Keratinocyte (primary cell): ENCODE measurements at regions not wholly inside any gene's neighbourhood (a gene's known extent, or its start where the extent isn't known, plus 50 kb on each side); places are given as distances from the start of the nearest gene placed in this dataset.

Source experiments
- DNase-seq: peaks from one replicate; pipeline ENCODE4 v3.0.0-alpha.2; 2011; ENCODE audit warnings: low read depth, missing footprints, low spot score
- FAIRE-seq: peaks from 2 replicates; lab custom pipeline; 2011; peaks lifted over from hg19 to GRCh38; lab: Jason Lieb, UNC
- H2AFZ ChIP-seq: 2 replicates; pipeline ENCODE4 v1.6.0; 2012; ENCODE audit warnings: low read length, control low read depth, inconsistent platforms; ENCODE audit not compliant: control insufficient read depth
- H3K27ac ChIP-seq: 2 replicates; pipeline ENCODE4 v1.5.1; 2011; ENCODE audit warnings: low read length; ENCODE audit not compliant: control insufficient read depth, insufficient read depth
- H3K27me3 ChIP-seq: 3 replicates; pipeline ENCODE4 v1.6.0; 2011; ENCODE audit warnings: low read length; ENCODE audit not compliant: control insufficient read depth, insufficient read depth; ENCODE audit errors: extremely low read depth
- H3K36me3 ChIP-seq, 2 experiments: 2 replicates in 1 of 2; 3 replicates in 1 of 2; pipeline ENCODE4 v1.5.1; 2011; ENCODE audit warnings: low read length in 2 of 2, mild to moderate bottlenecking in 1 of 2; ENCODE audit not compliant: control insufficient read depth in 2 of 2, insufficient read depth in 2 of 2; ENCODE audit errors: extremely low read depth in 1 of 2
- H3K4me1 ChIP-seq: 3 replicates; pipeline ENCODE4 v1.5.1; 2011; ENCODE audit warnings: low read length; ENCODE audit not compliant: control insufficient read depth, insufficient read depth; ENCODE audit errors: extremely low read depth
- H3K4me2 ChIP-seq: 3 replicates; pipeline ENCODE4 v1.6.0; 2011; ENCODE audit warnings: low read depth, low read length; ENCODE audit not compliant: control insufficient read depth, insufficient read depth; ENCODE audit errors: extremely low read depth
- H3K4me3 ChIP-seq, 3 experiments: fragments of 200-600 bp in 1 of 3; sonication (generic) in 1 of 3; 2 replicates in 2 of 3; 3 replicates in 1 of 3; pipeline ENCODE4 v1.5.1; 2011 to 2016; ENCODE audit warnings: low read length in 3 of 3, mild to moderate bottlenecking in 3 of 3, control low read depth in 2 of 3, inconsistent platforms in 1 of 3, low read depth in 1 of 3, mixed read lengths in 1 of 3, mixed run types in 1 of 3, moderate library complexity in 1 of 3; ENCODE audit not compliant: control insufficient read depth in 2 of 3, insufficient read depth in 2 of 3; ENCODE audit errors: extremely low read depth in 1 of 3
- H3K79me2 ChIP-seq: 2 replicates; pipeline ENCODE4 v1.6.0; 2012; ENCODE audit warnings: low read length; ENCODE audit not compliant: control insufficient read depth, insufficient read depth
- H3K9ac ChIP-seq: 3 replicates; pipeline ENCODE4 v1.6.0; 2011; ENCODE audit warnings: low read length; ENCODE audit not compliant: control insufficient read depth, insufficient read depth; ENCODE audit errors: extremely low read depth
- H3K9me1 ChIP-seq: 3 replicates; pipeline ENCODE4 v1.6.0; 2011; ENCODE audit warnings: low read length; ENCODE audit not compliant: control insufficient read depth, insufficient read depth; ENCODE audit errors: extremely low read depth
- H3K9me3 ChIP-seq: 2 replicates; pipeline ENCODE4 v1.5.1; 2012; ENCODE audit warnings: low read depth, low read length; ENCODE audit not compliant: control insufficient read depth
- H4K20me1 ChIP-seq: 3 replicates; pipeline ENCODE4 v1.6.0; 2011; ENCODE audit warnings: low read length; ENCODE audit not compliant: control insufficient read depth, insufficient read depth; ENCODE audit errors: extremely low read depth
- EZH2 ChIP-seq: IDR thresholded peaks from one replicate; pipeline ENCODE4 v1.6.1; 2012; ENCODE audit warnings: inconsistent platforms, mild to moderate bottlenecking, low read length, moderate library complexity
- dilution Hi-C: fragments of 300-500 bp; cut with MboI; formaldehyde crosslinking; loops from one replicate; pipeline ENCODE4 v1.7.0; 2020; ENCODE audit warnings: low sequenced_read_pairs; ENCODE audit not compliant: extremely low pct_ligation_motif_present
- TF ChIP-seq, protein P1 (sequence below), 3 experiments: IDR thresholded peaks in 1 of 3; conservative IDR thresholded peaks in 1 of 3; optimal IDR thresholded peaks in 1 of 3; 2 replicates in 2 of 3; 3 replicates in 1 of 3; pipeline versions ENCODE3 to v1.5.1; 2011; ENCODE audit warnings: low read length in 3 of 3, mild to moderate bottlenecking in 3 of 3, moderate library complexity in 2 of 3, control low read depth in 1 of 3, inconsistent platforms in 1 of 3; ENCODE audit not compliant: insufficient read depth in 2 of 3; ENCODE audit errors: extremely low read depth in 1 of 3

DNA sequence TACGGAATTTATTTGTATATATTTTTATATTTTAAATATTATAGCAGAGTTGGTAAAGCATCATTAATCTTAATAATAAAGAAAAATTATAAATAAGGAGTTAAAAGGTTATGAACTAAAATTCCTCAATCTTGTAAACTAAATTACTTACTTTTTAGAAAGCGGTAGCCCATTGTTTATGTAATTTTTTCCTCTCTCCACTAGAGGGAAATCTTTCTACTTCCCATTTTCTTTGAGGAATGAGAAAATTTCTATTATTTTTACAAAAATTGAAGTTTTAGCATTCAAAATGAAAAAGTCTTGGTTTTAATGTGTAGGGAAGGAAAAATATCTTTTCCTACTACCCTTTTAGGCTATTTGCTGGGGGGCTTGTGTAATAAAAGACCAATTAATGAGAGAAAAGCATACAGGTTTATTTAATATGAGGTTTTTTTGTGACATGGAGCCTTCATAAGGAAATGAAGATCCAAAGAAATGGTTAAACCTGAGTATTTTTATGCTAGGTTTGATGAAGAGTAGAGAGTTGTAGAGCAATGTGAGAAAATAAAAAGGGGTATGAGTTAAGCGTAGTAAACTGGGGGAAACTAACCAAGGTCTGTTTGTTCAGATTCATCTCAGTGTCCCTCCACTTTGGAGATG lies 68.7 kb upstream of the ADAD1 start:
- Histone ChIP-seq H4K20me1 (no peaks in the 10 kb centered on the region), H3K4me2 (no peak overlapping the region), H2AFZ (no peak overlapping the region), H3K9me3 (no peaks in the 10 kb centered on the region), H3K9me1 (no peaks in the 10 kb centered on the region), H3K27ac (no peak overlapping the region), H3K79me2 (no peaks in the 10 kb centered on the region), H3K36me3 (peaks cover 0 to 3% of the 10 kb centered on the region in 2 experiments), H3K9ac (no peak overlapping the region), H3K27me3 (no peaks in the 10 kb centered on the region), H3K4me1 (no peaks in the 10 kb centered on the region), H3K4me3 (no peak overlapping the region)
- no peak for TF ChIP-seq EZH2
- TF ChIP-seq, protein P1, sequence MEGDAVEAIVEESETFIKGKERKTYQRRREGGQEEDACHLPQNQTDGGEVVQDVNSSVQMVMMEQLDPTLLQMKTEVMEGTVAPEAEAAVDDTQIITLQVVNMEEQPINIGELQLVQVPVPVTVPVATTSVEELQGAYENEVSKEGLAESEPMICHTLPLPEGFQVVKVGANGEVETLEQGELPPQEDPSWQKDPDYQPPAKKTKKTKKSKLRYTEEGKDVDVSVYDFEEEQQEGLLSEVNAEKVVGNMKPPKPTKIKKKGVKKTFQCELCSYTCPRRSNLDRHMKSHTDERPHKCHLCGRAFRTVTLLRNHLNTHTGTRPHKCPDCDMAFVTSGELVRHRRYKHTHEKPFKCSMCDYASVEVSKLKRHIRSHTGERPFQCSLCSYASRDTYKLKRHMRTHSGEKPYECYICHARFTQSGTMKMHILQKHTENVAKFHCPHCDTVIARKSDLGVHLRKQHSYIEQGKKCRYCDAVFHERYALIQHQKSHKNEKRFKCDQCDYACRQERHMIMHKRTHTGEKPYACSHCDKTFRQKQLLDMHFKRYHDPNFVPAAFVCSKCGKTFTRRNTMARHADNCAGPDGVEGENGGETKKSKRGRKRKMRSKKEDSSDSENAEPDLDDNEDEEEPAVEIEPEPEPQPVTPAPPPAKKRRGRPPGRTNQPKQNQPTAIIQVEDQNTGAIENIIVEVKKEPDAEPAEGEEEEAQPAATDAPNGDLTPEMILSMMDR (optimal IDR thresholded peaks at IDR 0.05 in 1 of 3, IDR thresholded peaks at IDR 0.05 in 1 of 3, conservative IDR thresholded peaks at IDR 0.05 in 1 of 3; ENCODE audit: extremely low read depth in 1 of 3, insufficient read depth in 2 of 3, low read length in 3 of 3): peak in 1 of 3 experiments; percentile 3
- FAIRE-seq (no peak), DNase-seq (no peak)
- dilution Hi-C loops: no loop called here

DNA sequence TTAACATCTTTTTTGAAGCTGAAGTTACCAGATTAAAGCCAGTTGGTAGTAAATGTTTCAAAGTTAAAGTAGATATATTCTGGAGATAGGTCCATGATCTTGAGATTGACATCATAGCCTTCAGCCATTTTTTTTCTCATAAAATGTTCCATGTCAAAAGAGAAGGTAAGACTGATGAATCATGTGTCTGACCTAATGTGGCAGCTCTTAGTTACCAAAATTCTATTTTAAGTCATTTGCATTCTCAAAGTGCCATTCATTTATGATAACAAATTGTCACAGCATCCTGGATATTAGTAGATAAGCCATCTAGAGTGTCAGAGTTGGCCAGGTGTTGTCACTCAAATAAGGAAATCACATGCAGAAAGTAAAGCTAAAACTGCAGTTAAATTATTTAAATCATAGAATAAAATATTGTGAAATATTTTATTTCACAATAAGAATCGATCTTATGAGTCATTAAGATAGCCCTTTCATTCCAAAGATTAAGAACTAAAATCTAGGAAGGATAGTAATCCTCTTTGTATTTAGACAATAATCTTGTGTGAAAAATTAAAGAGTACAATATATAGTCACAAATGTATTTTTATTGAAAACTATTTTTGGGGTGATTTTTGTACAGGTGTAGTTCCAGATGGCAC lies 65.7 kb upstream of the ADAD1 start:
- dilution Hi-C loops: no loop called here
- no peaks in the 10 kb centered on the region for H3K9me1 ChIP-seq
- H3K9me3 ChIP-seq: no peaks in the 10 kb centered on the region
- no peak for FAIRE-seq
- H2AFZ ChIP-seq: no peak overlapping the region
- no peaks in the 10 kb centered on the region for H4K20me1 ChIP-seq
- DNase-seq: no peak
- H3K9ac ChIP-seq: no peak overlapping the region
- TF ChIP-seq EZH2: no peak
- TF ChIP-seq, protein P1 (optimal IDR thresholded peaks at IDR 0.05 in 1 of 3, IDR thresholded peaks at IDR 0.05 in 1 of 3, conservative IDR thresholded peaks at IDR 0.05 in 1 of 3; ENCODE audit: extremely low read depth in 1 of 3, insufficient read depth in 2 of 3, low read length in 3 of 3): no peak
- no peaks in the 10 kb centered on the region for H3K27me3 ChIP-seq
- H3K36me3 ChIP-seq: peaks cover 1 to 7% of the 10 kb centered on the region in 2 experiments
- H3K27ac ChIP-seq: no peak overlapping the region
- H3K79me2 ChIP-seq: no peaks in the 10 kb centered on the region
- no peak overlapping the region for H3K4me2 ChIP-seq
- no peak overlapping the region for H3K4me3 ChIP-seq
- H3K4me1 ChIP-seq: no peaks in the 10 kb centered on the region
